ENCODE measurements at regions not wholly inside any gene's neighbourhood (a gene's known extent, or its start where the extent isn't known, plus 50 kb on each side); places are given as distances from the start of the nearest gene placed in this dataset.

DNA sequence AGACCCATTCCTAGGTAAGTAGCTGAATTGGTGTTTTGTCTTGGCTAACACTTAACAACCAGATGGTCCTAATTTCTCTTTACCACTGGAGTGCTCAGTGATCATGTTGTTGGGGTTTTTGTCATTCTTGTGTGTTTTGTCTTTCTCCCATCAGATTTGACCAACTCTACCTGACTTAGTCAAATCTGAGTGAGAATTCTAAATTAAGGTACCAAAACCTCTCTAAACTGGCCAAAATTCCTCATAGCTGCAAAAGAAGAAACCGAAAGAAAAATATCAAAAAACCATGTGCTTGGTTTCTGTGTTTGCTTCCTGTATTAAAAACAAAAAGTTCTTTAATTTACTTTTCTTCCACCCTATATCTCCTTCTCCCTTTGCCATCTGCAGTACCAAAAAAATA, 350.7 kb upstream of the SPHKAP start:
- TF ChIP-seq, protein P1, sequence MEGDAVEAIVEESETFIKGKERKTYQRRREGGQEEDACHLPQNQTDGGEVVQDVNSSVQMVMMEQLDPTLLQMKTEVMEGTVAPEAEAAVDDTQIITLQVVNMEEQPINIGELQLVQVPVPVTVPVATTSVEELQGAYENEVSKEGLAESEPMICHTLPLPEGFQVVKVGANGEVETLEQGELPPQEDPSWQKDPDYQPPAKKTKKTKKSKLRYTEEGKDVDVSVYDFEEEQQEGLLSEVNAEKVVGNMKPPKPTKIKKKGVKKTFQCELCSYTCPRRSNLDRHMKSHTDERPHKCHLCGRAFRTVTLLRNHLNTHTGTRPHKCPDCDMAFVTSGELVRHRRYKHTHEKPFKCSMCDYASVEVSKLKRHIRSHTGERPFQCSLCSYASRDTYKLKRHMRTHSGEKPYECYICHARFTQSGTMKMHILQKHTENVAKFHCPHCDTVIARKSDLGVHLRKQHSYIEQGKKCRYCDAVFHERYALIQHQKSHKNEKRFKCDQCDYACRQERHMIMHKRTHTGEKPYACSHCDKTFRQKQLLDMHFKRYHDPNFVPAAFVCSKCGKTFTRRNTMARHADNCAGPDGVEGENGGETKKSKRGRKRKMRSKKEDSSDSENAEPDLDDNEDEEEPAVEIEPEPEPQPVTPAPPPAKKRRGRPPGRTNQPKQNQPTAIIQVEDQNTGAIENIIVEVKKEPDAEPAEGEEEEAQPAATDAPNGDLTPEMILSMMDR (IDR thresholded peaks at IDR 0.05; ENCODE audit: low read length) = no peak
- no peak for TF ChIP-seq EZH2 (IDR thresholded peaks at IDR 0.05; ENCODE audit: borderline replicate concordance, low read length)
- Histone ChIP-seq H3K9me3 (ENCODE audit: low read length) (no peaks in the 10 kb centered on the region), H3K4me3 (ENCODE audit: low read depth, low read length, poor library complexity, severe bottlenecking) (no peak overlapping the region), H3K27me3 (ENCODE audit: insufficient read depth, low read length) (no peaks in the 10 kb centered on the region), H2AFZ (ENCODE audit: low read length) (no peak overlapping the region), H3K4me1 (ENCODE audit: insufficient read depth, low read length, severe bottlenecking) (no peaks in the 10 kb centered on the region), H3K9me2 (ENCODE audit: low read depth, low read length) (no peaks in the 10 kb centered on the region), H3K9ac (ENCODE audit: low read length) (no peak overlapping the region), H3K27ac (ENCODE audit: low read depth, low read length, poor library complexity, severe bottlenecking) (no peak overlapping the region), H3F3A (ENCODE audit: insufficient read depth, low read length) (no peaks in the 10 kb centered on the region), H3K36me3 (ENCODE audit: insufficient read depth, low read length) (no peaks in the 10 kb centered on the region), H3K4me2 (ENCODE audit: low read length) (no peak overlapping the region), H3K79me2 (ENCODE audit: insufficient read depth, low read length) (no peaks in the 10 kb centered on the region), H4K20me1 (ENCODE audit: insufficient read depth, low read length) (no peaks in the 10 kb centered on the region)

DNA sequence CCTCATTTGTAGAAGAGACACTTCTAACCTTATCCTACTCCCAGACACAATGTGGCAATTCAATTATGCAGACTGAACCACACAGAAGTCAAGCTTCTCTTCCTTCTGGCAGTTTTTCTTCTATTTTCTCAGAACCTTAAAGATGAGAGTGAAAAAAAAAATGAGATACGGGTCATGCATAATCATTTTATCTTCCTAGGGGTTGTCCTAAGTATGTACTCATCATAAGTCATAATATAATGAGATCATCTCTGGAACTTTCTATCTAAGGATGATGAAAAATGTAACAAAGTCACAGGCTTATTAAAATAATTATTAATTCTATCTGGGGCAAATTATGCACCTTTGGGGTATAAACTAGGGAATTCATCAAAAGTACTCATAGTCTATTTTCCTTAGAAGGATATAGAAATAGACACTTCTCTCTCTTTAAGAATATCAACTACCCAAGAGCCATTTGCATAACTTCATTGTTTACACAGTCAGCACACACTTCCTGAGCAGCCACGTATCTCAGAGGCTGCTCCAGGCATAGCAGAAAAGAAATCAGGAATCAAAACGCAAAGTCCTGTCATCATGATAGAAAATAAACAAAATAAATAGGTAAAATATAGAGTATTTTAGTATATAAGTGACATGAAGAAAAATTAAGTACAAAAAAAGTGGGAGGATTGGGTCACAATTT, 345.9 kb upstream of the SPHKAP start:
- no peak for TF ChIP-seq EZH2 (IDR thresholded peaks at IDR 0.05; ENCODE audit: borderline replicate concordance, low read length)
- TF ChIP-seq, protein P1 (IDR thresholded peaks at IDR 0.05; ENCODE audit: low read length) = no peak

DNA sequence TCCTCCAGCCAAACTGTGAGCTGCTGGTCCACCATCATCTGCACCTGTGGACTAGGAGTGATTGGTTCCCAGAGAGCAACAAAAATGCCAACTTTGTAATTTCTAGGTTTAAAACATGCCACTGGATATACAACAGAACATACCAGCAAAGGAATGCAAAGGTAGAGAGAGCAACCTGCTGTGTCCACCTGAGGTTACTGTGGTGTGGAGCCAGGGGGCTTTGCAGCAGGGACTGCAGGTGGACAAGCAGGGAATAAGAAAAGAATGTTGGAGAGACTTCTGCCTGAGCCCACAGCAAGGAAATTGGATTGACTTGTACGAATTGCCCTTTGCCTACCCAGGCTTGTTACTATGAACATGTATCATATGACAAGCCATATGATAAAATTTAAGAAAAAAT, 345.2 kb upstream of the SPHKAP start:
- H3K9me3 ChIP-seq (ENCODE audit: low read length) = no peaks in the 10 kb centered on the region
- no peaks in the 10 kb centered on the region for H3K36me3 ChIP-seq (ENCODE audit: insufficient read depth, low read length)
- H2AFZ ChIP-seq (ENCODE audit: low read length) = no peak overlapping the region
- H4K20me1 ChIP-seq (ENCODE audit: insufficient read depth, low read length) = no peaks in the 10 kb centered on the region
- TF ChIP-seq EZH2 (IDR thresholded peaks at IDR 0.05; ENCODE audit: borderline replicate concordance, low read length) = no peak
- no peaks in the 10 kb centered on the region for H3K79me2 ChIP-seq (ENCODE audit: insufficient read depth, low read length)
- H3F3A ChIP-seq (ENCODE audit: insufficient read depth, low read length) = no peaks in the 10 kb centered on the region
- no peak overlapping the region for H3K27ac ChIP-seq (ENCODE audit: low read depth, low read length, poor library complexity, severe bottlenecking)
- H3K9ac ChIP-seq (ENCODE audit: low read length) = no peak overlapping the region
- H3K27me3 ChIP-seq (ENCODE audit: insufficient read depth, low read length) = no peaks in the 10 kb centered on the region
- no peak overlapping the region for H3K4me2 ChIP-seq (ENCODE audit: low read length)
- no peak overlapping the region for H3K4me3 ChIP-seq (ENCODE audit: low read depth, low read length, poor library complexity, severe bottlenecking)
- no peaks in the 10 kb centered on the region for H3K4me1 ChIP-seq (ENCODE audit: insufficient read depth, low read length, severe bottlenecking)
- no peaks in the 10 kb centered on the region for H3K9me2 ChIP-seq (ENCODE audit: low read depth, low read length)

More for the DNA sequence above, 345.9 kb upstream of the SPHKAP start:
- H3K4me3 ChIP-seq (ENCODE audit: low read depth, low read length, poor library complexity, severe bottlenecking) = no peak overlapping the region
- no peaks in the 10 kb centered on the region for H3K9me3 ChIP-seq (ENCODE audit: low read length)
- H2AFZ ChIP-seq (ENCODE audit: low read length) = no peak overlapping the region
- H4K20me1 ChIP-seq (ENCODE audit: insufficient read depth, low read length) = no peaks in the 10 kb centered on the region
- H3K9ac ChIP-seq (ENCODE audit: low read length) = no peak overlapping the region
- no peaks in the 10 kb centered on the region for H3K36me3 ChIP-seq (ENCODE audit: insufficient read depth, low read length)
- no peak overlapping the region for H3K27ac ChIP-seq (ENCODE audit: low read depth, low read length, poor library complexity, severe bottlenecking)
- H3K4me1 ChIP-seq (ENCODE audit: insufficient read depth, low read length, severe bottlenecking) = no peaks in the 10 kb centered on the region
- no peaks in the 10 kb centered on the region for H3K79me2 ChIP-seq (ENCODE audit: insufficient read depth, low read length)
- H3K4me2 ChIP-seq (ENCODE audit: low read length) = no peak overlapping the region
- no peaks in the 10 kb centered on the region for H3F3A ChIP-seq (ENCODE audit: insufficient read depth, low read length)
- H3K9me2 ChIP-seq (ENCODE audit: low read depth, low read length) = no peaks in the 10 kb centered on the region
- H3K27me3 ChIP-seq (ENCODE audit: insufficient read depth, low read length) = no peaks in the 10 kb centered on the region

DNA sequence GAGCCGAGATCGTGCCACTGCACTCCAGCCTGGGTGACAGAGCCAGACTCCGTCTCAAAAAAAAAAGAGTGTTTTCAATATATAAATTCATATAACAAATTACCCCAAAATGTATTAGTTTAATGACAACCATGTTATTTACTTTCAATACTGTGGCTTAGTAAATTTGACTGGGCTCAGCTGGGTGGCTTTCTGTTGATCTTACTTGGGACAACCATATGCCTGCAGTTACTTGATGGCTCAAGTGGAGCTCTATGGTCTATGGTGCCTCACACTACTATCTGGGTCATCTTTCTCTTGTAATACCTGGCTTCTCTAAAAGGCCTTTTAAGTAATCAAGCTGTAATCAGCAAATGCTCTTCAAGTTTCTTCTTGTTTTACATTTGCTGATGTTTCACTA, 341.5 kb upstream of the SPHKAP start:
- Histone ChIP-seq H3K4me3 (ENCODE audit: low read depth, low read length, poor library complexity, severe bottlenecking) (no peak overlapping the region), H3K9me3 (ENCODE audit: low read length) (no peaks in the 10 kb centered on the region), H4K20me1 (ENCODE audit: insufficient read depth, low read length) (no peaks in the 10 kb centered on the region), H3K9ac (ENCODE audit: low read length) (no peak overlapping the region), H3K4me1 (ENCODE audit: insufficient read depth, low read length, severe bottlenecking) (no peaks in the 10 kb centered on the region), H3F3A (ENCODE audit: insufficient read depth, low read length) (no peaks in the 10 kb centered on the region), H3K9me2 (ENCODE audit: low read depth, low read length) (no peaks in the 10 kb centered on the region), H3K79me2 (ENCODE audit: insufficient read depth, low read length) (no peaks in the 10 kb centered on the region), H3K27me3 (ENCODE audit: insufficient read depth, low read length) (no peaks in the 10 kb centered on the region), H3K36me3 (ENCODE audit: insufficient read depth, low read length) (no peaks in the 10 kb centered on the region), H3K27ac (ENCODE audit: low read depth, low read length, poor library complexity, severe bottlenecking) (no peak overlapping the region), H2AFZ (ENCODE audit: low read length) (no peak overlapping the region), H3K4me2 (ENCODE audit: low read length) (no peak overlapping the region)
- TF ChIP-seq, protein P1 (IDR thresholded peaks at IDR 0.05; ENCODE audit: low read length) = no peak
- TF ChIP-seq EZH2 (IDR thresholded peaks at IDR 0.05; ENCODE audit: borderline replicate concordance, low read length) = no peak
